ENCODE measurements at regions not wholly inside any gene's neighbourhood (a gene's known extent, or its start where the extent isn't known, plus 50 kb on each side); places are given as distances from the start of the nearest gene placed in this dataset.

DNA sequence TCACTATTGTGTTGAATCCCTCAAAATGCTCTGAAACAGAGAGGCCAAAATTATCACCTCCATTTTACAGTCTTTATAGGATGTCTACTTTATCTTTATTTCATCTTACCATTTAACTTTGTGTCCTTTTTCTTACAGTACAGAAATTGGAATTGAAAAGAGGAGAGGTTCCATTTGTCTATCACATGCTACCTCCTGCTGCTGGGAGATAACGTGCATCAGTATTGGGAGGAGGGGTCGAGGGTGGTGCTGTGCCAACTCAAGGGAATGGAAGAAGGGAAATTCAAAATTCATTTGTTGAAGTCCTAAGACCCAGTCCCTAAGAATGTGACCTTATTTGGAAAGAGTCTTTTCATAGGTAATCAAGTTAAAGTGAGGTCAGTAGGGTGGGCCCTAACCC, 85.3 kb downstream of the HHIPL2 start:
- no peak overlapping the region for H2BK5ac ChIP-seq (ENCODE audit: low read depth, low read length)
- H2BK12ac ChIP-seq (ENCODE audit: low read depth, low read length), result no peak overlapping the region
- H2BK15ac ChIP-seq (ENCODE audit: low read length), result no peak overlapping the region
- no peak overlapping the region for H3K56ac ChIP-seq (replicated peaks; ENCODE audit: insufficient read length, low read depth, low read length)
- ChIA-PET POLR2A (ENCODE audit: partially characterized antibody) (no interaction called here), CTCF (ENCODE audit: partially characterized antibody) (interaction anchor here (0.9 to 4.2 kb wide), 6 partner anchors 8 to 292 kb away, joined by 3 to 19 read pairs (median 8); no protein-coding TSS in a partner anchor)
- H3K23ac ChIP-seq (ENCODE audit: insufficient read length), result no peak overlapping the region
- H3K27ac ChIP-seq (ENCODE audit: low read depth, low read length), result no peak overlapping the region
- no peak overlapping the region for H3K14ac ChIP-seq (ENCODE audit: insufficient read length)
- no peak overlapping the region for H2AK5ac ChIP-seq (ENCODE audit: low read depth, low read length)
- no peak overlapping the region for H2BK20ac ChIP-seq (ENCODE audit: low read length)
- no peak overlapping the region for H3K4me3 ChIP-seq (ENCODE audit: extremely low read depth in 1 of 4, insufficient read depth in 2 of 4, low read depth in 3 of 4, low read length in 4 of 4)
- no peaks in the 10 kb centered on the region for H4K20me1 ChIP-seq (replicated peaks in 1 of 2; ENCODE audit: control insufficient read depth in 1 of 2, insufficient read depth in 2 of 2, low read length in 2 of 2)
- H3K27me3 ChIP-seq (replicated peaks in 1 of 4; ENCODE audit: control insufficient read depth in 3 of 4, extremely low read depth in 1 of 4, insufficient read depth in 3 of 4, low read length in 3 of 4), result no peaks in the 10 kb centered on the region
- H3K4ac ChIP-seq (replicated peaks; ENCODE audit: insufficient read length, low read depth, low read length), result no peak overlapping the region
- no peaks in the 10 kb centered on the region for H3K79me1 ChIP-seq (ENCODE audit: low read depth, low read length)
- no peak overlapping the region for H3K9ac ChIP-seq (replicated peaks in 1 of 4; ENCODE audit: extremely low read depth in 1 of 4, low read depth in 3 of 4, low read length in 3 of 4)
- no peak overlapping the region for H2AFZ ChIP-seq (ENCODE audit: low read length)
- 0 out of 2 replicates have a peak, but pooled peaks cover 2% of the 10 kb centered on the region for H3K23me2 ChIP-seq (ENCODE audit: low read depth, low read length)
- WGBS, 2 experiments (ENCODE audit: extremely low coverage in 1 of 2, insufficient coverage in 1 of 2, insufficient read length in 1 of 2, insufficient replicate concordance in 2 of 2, low coverage in 1 of 2, low lambda C conversion rate in 2 of 2, missing lambda C conversion rate in 1 of 2), result 84% methylated on average over 2 of the region's 2 CpGs; no CpG with 5 or more reads in 1 of the 2 experiments
- FAIRE-seq (no peak), DNase-seq (ENCODE audit: low read depth in 1 of 2, low spot score in 2 of 2) (no peak)
- H2BK120ac ChIP-seq (replicated peaks; ENCODE audit: low read depth, low read length), result no peak overlapping the region
- no peak overlapping the region for H3K4me2 ChIP-seq (ENCODE audit: insufficient read depth in 1 of 2, low read depth in 2 of 2, low read length in 2 of 2)
- no peak overlapping the region for H4K8ac ChIP-seq (ENCODE audit: extremely low read depth, insufficient read depth, low read length)
- no peaks in the 10 kb centered on the region for H3K36me3 ChIP-seq (ENCODE audit: control insufficient read depth in 2 of 4, insufficient read depth in 4 of 4, low read length in 3 of 4)
- no peak overlapping the region for H4K91ac ChIP-seq (replicated peaks; ENCODE audit: insufficient read length, low read length)
- H4K5ac ChIP-seq (ENCODE audit: insufficient read length, low read depth, low read length), result no peak overlapping the region
- no peaks in the 10 kb centered on the region for H3K79me2 ChIP-seq (ENCODE audit: control insufficient read depth in 1 of 2, insufficient read depth in 2 of 2, low read length in 2 of 2)
- peaks cover 9 to 11% of the 10 kb centered on the region in 2 experiments; a peak in 3 of 4 replicates for H3K9me3 ChIP-seq (ENCODE audit: insufficient read depth in 2 of 2, low read depth in 1 of 2, low read length in 1 of 2)
- no peak overlapping the region for H3K18ac ChIP-seq (ENCODE audit: extremely low read depth, low read length)
- no peaks in the 10 kb centered on the region for H3K4me1 ChIP-seq (replicated peaks in 1 of 4; ENCODE audit: control insufficient read depth in 3 of 4, insufficient read depth in 4 of 4, low read length in 3 of 4)
- no peak for TF ChIP-seq ASH2L (IDR thresholded peaks at IDR 0.05; ENCODE audit: low read length)

Data from H1 (cell line).